Breast epithelium (tissue), 3 donors: ENCODE measurements at regions not wholly inside any gene's neighbourhood (a gene's known extent, or its start where the extent isn't known, plus 50 kb on each side); places are given as distances from the start of the nearest gene placed in this dataset.
A peak's percentile ranks its signal among the peaks of the same experiment; 100 is the strongest.

Source experiments
- POLR2A ChIP-seq: fragments of 450-650 bp; IDR thresholded peaks from one replicate; pipeline ENCODE4 v1.6.1; 2016; ENCODE audit warnings: antibody characterized with exemption, mild to moderate bottlenecking, moderate library complexity
- TF ChIP-seq, protein P1 (sequence below), 3 donors: fragments of 450-650 bp; IDR thresholded peaks; one replicate each; pipeline ENCODE4 v1.5.1; 2016 to 2017; ENCODE audit warnings: antibody characterized with exemption in 3 of 3, mild to moderate bottlenecking in 3 of 3, moderate library complexity in 3 of 3

DNA sequence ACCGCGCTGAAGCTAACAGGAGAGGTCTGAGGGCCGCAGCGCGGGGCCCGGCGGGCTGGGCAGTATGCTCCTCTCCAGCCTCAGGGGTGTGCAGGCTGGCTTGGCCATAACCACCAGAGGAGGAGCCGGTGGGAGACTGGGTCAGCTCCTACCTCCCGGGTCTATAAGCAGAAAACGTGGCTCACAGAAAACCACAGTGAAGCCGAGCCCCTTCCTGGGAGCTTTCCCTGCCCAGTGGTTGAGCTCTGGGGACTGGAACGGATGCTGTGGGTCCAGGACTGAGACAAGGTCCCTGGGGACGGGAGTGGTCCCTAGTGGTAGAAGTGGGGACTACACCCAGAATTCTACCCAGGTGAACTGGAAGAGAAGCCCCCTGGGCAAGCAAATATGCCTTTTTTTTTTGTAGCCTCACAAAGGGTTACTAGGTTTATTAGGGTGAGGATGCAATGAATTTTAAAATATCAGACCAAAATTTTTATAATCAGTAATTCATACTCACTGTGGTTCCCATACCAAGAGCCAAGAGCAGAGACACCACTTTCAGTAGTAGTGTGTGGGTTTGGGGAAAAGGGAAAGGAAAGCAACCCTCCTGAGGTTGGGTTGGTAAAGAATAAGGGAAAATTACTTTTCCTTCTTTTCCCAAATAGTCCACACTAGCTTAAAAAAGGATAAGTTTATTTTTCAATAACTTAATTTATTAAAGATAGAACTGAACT lies 67.9 kb upstream of the PRKCQ start:
- TF ChIP-seq POLR2A: no peak
- TF ChIP-seq, protein P1, sequence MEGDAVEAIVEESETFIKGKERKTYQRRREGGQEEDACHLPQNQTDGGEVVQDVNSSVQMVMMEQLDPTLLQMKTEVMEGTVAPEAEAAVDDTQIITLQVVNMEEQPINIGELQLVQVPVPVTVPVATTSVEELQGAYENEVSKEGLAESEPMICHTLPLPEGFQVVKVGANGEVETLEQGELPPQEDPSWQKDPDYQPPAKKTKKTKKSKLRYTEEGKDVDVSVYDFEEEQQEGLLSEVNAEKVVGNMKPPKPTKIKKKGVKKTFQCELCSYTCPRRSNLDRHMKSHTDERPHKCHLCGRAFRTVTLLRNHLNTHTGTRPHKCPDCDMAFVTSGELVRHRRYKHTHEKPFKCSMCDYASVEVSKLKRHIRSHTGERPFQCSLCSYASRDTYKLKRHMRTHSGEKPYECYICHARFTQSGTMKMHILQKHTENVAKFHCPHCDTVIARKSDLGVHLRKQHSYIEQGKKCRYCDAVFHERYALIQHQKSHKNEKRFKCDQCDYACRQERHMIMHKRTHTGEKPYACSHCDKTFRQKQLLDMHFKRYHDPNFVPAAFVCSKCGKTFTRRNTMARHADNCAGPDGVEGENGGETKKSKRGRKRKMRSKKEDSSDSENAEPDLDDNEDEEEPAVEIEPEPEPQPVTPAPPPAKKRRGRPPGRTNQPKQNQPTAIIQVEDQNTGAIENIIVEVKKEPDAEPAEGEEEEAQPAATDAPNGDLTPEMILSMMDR (IDR thresholded peaks at IDR 0.05): peak in 2 of 3 donors; percentile 20 to 23
